ENCODE measurements at regions not wholly inside any gene's neighbourhood (a gene's known extent, or its start where the extent isn't known, plus 50 kb on each side); places are given as distances from the start of the nearest gene placed in this dataset.

DNA sequence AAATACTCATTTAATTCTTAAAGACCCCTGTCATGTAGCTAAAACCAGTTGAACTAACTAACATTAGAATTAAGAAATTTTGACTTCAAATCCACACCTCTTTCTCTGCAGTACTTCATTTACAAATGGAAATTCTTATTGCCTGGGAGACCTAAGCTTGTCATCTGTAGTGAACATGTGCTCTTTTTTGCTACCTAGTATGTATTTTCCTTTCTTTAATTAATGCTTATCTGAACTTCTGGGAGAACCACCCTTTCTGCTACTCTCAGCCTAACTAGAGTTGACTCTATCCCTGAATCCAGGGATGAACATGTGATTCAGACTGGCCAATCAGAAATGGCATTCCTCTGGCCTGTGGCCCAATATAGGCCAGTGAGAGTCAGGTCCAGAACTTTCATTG is 75.9 kb upstream of the A1CF start:
- TF ChIP-seq, protein P1, sequence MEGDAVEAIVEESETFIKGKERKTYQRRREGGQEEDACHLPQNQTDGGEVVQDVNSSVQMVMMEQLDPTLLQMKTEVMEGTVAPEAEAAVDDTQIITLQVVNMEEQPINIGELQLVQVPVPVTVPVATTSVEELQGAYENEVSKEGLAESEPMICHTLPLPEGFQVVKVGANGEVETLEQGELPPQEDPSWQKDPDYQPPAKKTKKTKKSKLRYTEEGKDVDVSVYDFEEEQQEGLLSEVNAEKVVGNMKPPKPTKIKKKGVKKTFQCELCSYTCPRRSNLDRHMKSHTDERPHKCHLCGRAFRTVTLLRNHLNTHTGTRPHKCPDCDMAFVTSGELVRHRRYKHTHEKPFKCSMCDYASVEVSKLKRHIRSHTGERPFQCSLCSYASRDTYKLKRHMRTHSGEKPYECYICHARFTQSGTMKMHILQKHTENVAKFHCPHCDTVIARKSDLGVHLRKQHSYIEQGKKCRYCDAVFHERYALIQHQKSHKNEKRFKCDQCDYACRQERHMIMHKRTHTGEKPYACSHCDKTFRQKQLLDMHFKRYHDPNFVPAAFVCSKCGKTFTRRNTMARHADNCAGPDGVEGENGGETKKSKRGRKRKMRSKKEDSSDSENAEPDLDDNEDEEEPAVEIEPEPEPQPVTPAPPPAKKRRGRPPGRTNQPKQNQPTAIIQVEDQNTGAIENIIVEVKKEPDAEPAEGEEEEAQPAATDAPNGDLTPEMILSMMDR (IDR thresholded peaks at IDR 0.05) = no peak
- H3K27ac ChIP-seq = no peak overlapping the region
- H3K9me3 ChIP-seq = no peaks in the 10 kb centered on the region
- DNase-seq (ENCODE audit: low spot score in 2 of 2) = no peak
- H3K4me3 ChIP-seq = no peak overlapping the region
- H3K27me3 ChIP-seq = no peaks in the 10 kb centered on the region
- no peaks in the 10 kb centered on the region for H3K36me3 ChIP-seq
- H3K4me1 ChIP-seq = no peaks in the 10 kb centered on the region
- intact Hi-C loops (cut with DNase I) = no loop called here

GRCh38 chr10:50963063-50963462 is 77.6 kb upstream of the A1CF start:
- intact Hi-C loops (cut with DNase I) = no loop called here
- H3K9me3 ChIP-seq = no peaks in the 10 kb centered on the region
- no peak overlapping the region for H3K27ac ChIP-seq
- DNase-seq (ENCODE audit: low spot score in 2 of 2) = no peak
- no peaks in the 10 kb centered on the region for H3K36me3 ChIP-seq
- no peak overlapping the region for H3K4me3 ChIP-seq
- H3K27me3 ChIP-seq = no peaks in the 10 kb centered on the region
- H3K4me1 ChIP-seq = no peaks in the 10 kb centered on the region
- TF ChIP-seq, protein P1 (IDR thresholded peaks at IDR 0.05) = no peak

GRCh38 chr10:50968386-50969091 is 83.1 kb upstream of the A1CF start:
- TF ChIP-seq, protein P1 (IDR thresholded peaks at IDR 0.05) = no peak
- Histone ChIP-seq H3K4me1 (no peaks in the 10 kb centered on the region), H3K36me3 (no peaks in the 10 kb centered on the region), H3K9me3 (no peaks in the 10 kb centered on the region), H3K4me3 (no peak overlapping the region), H3K27ac (no peak overlapping the region), H3K27me3 (no peaks in the 10 kb centered on the region)
- no peak for DNase-seq (ENCODE audit: low spot score in 2 of 2)
- intact Hi-C loops (cut with DNase I) = no loop called here

DNA sequence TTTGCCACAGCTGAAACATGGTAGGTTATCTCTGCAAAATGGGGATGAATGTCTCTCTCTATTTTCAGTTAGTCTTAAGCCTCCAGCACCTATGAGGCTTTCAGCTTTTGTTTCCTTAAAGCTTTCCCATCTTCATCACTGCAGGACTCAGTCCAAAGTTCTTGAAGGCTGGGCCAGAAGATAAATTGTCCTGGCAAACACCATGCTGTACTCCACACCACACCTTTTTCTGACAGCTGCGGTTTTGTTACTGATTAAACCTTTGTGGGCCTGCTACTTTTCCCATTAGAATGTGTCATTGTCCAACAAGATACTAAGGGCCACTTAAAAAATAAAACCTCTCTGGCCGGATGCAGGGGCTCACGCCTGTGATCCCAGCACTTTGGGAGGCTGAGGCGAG is 87.2 kb upstream of the A1CF start:
- Histone ChIP-seq H3K27me3 (no peaks in the 10 kb centered on the region), H3K9me3 (no peaks in the 10 kb centered on the region), H3K27ac (no peak overlapping the region), H3K4me1 (no peaks in the 10 kb centered on the region), H3K36me3 (no peaks in the 10 kb centered on the region), H3K4me3 (no peak overlapping the region)
- TF ChIP-seq, protein P1 (IDR thresholded peaks at IDR 0.05) = no peak
- DNase-seq (ENCODE audit: low spot score in 2 of 2) = no peak
- intact Hi-C loops (cut with DNase I) = no loop called here

DNA sequence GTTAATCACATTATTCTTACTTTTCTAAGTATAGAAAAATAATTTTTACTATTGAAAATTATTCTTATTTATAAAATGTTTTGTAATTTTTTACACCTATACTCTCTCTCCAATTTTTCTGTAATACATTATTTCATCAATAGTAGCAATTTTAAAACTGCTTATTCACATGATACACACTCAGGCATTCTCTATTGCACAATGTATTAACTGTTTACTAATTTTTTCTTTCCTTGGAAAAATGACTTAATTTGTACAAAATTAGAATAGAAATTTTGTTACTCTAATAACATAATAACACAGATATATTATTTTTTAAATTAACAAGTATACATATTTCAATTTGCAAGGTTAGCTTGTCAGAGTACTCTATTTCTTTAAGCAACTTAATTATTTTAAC is 92.9 kb upstream of the PRKG1 start:
- TF ChIP-seq, protein P1 (IDR thresholded peaks at IDR 0.05) = no peak
- intact Hi-C loops (cut with DNase I) = loop anchor here (10.0 kb wide), 1 partner anchor 1333 kb away; the partner anchor contains the start of gene DKK1
- Histone ChIP-seq H3K4me3 (no peak overlapping the region), H3K4me1 (no peaks in the 10 kb centered on the region), H3K36me3 (no peaks in the 10 kb centered on the region), H3K27me3 (no peaks in the 10 kb centered on the region), H3K9me3 (no peaks in the 10 kb centered on the region), H3K27ac (no peak overlapping the region)
- no peak for DNase-seq (ENCODE audit: low spot score in 2 of 2)
